ENCODE measurements at regions not wholly inside any gene's neighbourhood (a gene's known extent, or its start where the extent isn't known, plus 50 kb on each side); places are given as distances from the start of the nearest gene placed in this dataset.

DNA sequence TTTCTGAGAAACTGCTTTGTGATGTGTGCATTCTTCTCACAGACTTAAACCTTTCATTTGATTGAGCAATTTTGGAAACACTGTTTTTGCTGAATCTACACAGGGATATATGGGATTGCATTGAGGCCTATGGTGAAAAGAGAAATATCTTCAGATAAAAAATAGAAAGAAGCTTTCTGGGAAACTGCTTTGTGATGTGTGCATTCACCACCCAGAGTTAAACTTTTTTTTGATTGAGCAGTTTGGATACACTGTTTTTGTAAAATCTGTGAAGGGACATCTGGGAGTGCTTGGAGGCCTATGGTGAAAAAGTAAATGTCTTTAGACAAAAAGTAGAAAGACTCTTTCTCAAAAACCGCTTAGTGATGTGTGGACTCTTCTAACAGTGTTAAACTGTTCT, 1683.8 kb downstream of the UQCRFS1 start:
- H4K20me1 ChIP-seq (ENCODE audit: low read depth): no peaks in the 10 kb centered on the region
- H3K9ac ChIP-seq: no peak overlapping the region
- no peaks in the 10 kb centered on the region for H3K79me2 ChIP-seq (ENCODE audit: low read depth)
- no peak overlapping the region for H3K4me3 ChIP-seq
- no peak overlapping the region for H3K27ac Mint-ChIP-seq
- H3K27me3 ChIP-seq: no peaks in the 10 kb centered on the region
- no peak for DNase-seq (ENCODE audit: low spot score)
- TF ChIP-seq EZH2phosphoT487 (IDR thresholded peaks at IDR 0.05) (no peak), CTCF (IDR thresholded peaks at IDR 0.05) (no peak), EZH2 (IDR thresholded peaks at IDR 0.05) (no peak)
- peaks cover 83% of the 10 kb centered on the region for H3K9me3 ChIP-seq (ENCODE audit: low read depth)
- H3F3A ChIP-seq (ENCODE audit: low read depth): no peaks in the 10 kb centered on the region
- no peak overlapping the region for H3K4me2 ChIP-seq
- no peak overlapping the region for H3K27ac ChIP-seq
- H3K36me3 Mint-ChIP-seq: no peaks in the 10 kb centered on the region
- H3K4me3 Mint-ChIP-seq: no peak overlapping the region
- no peak overlapping the region for H2AFZ ChIP-seq (replicated peaks)
- no peaks in the 10 kb centered on the region for H3K36me3 ChIP-seq
- H3K4me1 Mint-ChIP-seq: no peaks in the 10 kb centered on the region
- peaks cover 57% of the 10 kb centered on the region for H3K9me3 Mint-ChIP-seq
- H3K27me3 Mint-ChIP-seq (ENCODE audit: insufficient read depth, low read depth): no peaks in the 10 kb centered on the region
- no peaks in the 10 kb centered on the region for H3K4me1 ChIP-seq

DNA sequence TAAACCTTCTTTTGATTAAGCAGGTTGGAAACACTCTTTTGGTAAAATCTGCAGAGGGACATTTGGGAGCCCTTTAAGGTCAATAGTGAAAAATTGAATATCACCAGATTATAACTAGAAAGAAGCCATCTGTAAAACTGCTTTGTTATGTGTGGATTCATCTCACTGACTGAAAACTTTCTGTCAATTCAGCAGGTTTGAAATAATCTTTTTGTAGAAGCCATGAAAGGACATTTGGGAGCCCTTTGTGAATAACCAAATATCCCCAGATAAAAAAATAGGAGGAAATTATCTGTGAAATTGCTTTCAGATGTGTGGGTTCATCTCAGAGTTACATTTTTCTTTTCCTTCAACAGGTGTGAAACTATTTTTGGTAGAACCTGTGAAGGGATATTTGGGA, 1690.7 kb downstream of the UQCRFS1 start:
- Histone ChIP-seq H3K36me3 (no peaks in the 10 kb centered on the region), H3K27ac (no peak overlapping the region), H3F3A (ENCODE audit: low read depth) (no peaks in the 10 kb centered on the region), H3K4me1 (no peaks in the 10 kb centered on the region), H3K9ac (no peak overlapping the region), H2AFZ (replicated peaks) (no peak overlapping the region), H3K79me2 (ENCODE audit: low read depth) (no peaks in the 10 kb centered on the region), H3K4me3 (no peak overlapping the region), H4K20me1 (ENCODE audit: low read depth) (no peaks in the 10 kb centered on the region), H3K9me3 (ENCODE audit: low read depth) (peaks cover 77% of the 10 kb centered on the region), H3K27me3 (no peaks in the 10 kb centered on the region), H3K4me2 (no peak overlapping the region)
- H3K36me3 Mint-ChIP-seq: no peaks in the 10 kb centered on the region
- no peak for DNase-seq (ENCODE audit: low spot score)
- H3K27ac Mint-ChIP-seq: no peak overlapping the region
- H3K27me3 Mint-ChIP-seq (ENCODE audit: insufficient read depth, low read depth): no peaks in the 10 kb centered on the region
- TF ChIP-seq EZH2phosphoT487 (IDR thresholded peaks at IDR 0.05) (no peak), CTCF (IDR thresholded peaks at IDR 0.05) (no peak), EZH2 (IDR thresholded peaks at IDR 0.05) (no peak)
- H3K4me3 Mint-ChIP-seq: no peak overlapping the region
- no peaks in the 10 kb centered on the region for H3K4me1 Mint-ChIP-seq
- peaks cover 42% of the 10 kb centered on the region for H3K9me3 Mint-ChIP-seq
